ENCODE measurements at regions not wholly inside any gene's neighbourhood (a gene's known extent, or its start where the extent isn't known, plus 50 kb on each side); places are given as distances from the start of the nearest gene placed in this dataset.

DNA sequence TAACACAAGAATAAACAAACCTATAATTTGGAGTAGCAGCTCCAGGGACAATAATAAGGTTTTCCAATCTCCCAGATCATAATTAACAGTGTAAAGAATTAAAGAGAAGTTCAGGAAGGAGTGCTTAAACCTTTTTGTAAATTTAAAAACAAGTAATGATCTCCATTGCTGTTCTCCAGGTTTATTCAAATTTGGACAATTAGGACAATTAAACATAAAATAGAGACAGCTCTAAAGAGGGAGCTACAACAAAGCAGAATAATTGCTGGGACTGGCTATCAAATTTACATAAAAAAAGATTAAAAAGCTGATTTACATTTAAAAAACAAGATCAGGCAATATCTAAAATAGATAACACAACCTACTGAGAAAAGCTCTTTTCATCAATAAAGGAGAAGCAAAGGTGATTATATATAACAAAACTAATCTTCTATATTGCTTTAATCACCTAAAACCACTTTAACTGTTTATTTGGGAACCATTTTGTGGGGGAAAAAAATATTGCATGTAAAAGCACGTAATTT lies 80.1 kb upstream of the CREB1 start:
- DNase-seq (ENCODE audit: low read depth in 3 of 3), result no peak

DNA sequence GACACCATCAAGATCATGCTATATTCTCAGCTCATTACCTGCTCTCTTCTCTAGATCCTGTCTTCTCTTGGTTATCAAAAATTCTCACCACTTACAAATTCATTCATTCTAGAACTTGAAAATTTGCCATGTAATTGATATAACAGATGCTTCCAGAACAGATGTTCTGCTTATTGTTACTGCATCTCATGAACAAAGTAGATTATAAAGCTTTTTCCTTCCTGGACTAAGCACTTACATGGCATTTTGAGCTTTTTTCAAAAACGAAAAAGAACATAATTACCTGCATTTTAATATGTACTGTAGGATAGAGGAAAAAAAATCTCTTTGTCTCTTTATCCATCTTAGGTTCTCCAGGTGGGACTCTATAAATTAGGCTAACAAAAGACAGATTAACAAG lies 79.6 kb upstream of the CREB1 start:
- no peak for DNase-seq (ENCODE audit: low read depth in 3 of 3)

DNA sequence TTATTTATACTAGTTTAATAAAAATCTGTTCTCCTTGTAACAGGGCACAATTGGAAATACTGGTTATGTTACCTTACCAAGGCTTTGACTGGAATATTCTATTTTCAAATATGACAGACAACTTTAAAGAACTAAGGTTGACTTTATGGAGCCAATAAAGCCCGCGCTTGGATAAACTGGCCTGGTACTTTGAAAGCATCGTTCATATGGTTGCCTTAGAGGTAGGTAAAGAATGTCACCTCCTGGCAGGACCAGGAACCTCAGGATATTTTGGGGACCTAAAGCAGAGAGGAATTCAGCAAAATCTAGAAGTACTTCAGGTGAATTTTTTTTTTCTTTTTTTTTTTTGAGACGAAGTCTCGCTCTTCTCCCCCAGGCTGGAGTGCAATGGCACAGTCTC lies 71.2 kb upstream of the CREB1 start:
- no peak for DNase-seq (ENCODE audit: low read depth in 3 of 3)

DNA sequence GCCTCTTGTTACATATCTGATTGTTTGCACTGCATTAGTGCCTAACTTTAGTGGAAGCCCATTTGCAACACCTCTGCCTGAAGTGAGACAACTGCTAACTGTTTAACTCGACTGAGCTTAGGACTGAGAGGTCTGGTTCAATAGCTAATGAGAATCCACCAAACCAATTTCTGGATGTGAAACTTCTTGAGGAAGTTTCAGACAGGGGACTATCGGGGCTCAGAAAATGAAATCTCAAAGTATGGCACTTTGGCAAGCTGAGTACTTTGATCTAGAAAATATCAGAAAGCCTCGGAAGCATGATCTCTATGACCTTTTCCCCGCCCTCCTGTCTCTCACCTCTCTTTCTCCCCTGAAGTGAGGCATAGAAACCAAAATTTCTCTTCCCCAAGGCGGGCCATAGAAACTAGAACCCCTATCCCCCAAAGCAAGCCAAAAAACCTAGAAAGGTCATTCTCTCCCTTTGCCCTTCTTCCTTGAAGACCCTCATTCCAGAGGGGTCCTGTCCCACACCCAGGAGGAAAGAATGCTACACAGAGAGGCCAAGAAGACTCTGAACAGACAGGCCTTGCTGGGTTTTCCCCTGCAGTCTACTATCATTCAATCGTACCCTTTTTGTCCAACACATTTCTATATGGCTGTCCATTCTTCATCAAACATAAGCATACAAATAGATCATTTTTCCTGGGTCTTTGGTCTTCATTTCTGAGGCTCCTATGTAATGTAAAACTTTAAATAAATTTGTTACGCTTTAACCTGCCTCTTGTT lies 69.6 kb upstream of the CREB1 start:
- no peak for DNase-seq (ENCODE audit: low read depth in 3 of 3)

DNA sequence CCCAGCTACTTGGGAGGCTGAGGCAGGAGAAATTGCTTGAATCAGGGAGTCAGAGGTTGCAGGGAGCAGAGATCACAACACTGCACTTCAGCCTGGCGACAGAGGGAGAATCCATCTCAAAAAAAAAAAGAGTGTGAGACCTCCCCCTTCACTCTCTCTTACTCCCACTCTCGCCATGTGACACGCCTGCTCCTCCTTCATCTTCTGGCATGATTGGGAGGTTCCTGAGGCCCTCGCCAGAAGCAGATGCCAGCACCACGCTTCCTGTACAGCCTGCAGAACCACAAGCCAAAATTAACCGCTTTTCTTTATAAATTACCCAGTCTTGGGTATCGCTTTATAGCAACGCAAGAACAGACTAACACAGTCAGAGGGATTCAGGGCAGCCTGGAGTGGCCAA lies 66.3 kb upstream of the CREB1 start:
- DNase-seq (ENCODE audit: low read depth in 3 of 3), result peak in 1 of 3 experiments; percentile 17

DNA sequence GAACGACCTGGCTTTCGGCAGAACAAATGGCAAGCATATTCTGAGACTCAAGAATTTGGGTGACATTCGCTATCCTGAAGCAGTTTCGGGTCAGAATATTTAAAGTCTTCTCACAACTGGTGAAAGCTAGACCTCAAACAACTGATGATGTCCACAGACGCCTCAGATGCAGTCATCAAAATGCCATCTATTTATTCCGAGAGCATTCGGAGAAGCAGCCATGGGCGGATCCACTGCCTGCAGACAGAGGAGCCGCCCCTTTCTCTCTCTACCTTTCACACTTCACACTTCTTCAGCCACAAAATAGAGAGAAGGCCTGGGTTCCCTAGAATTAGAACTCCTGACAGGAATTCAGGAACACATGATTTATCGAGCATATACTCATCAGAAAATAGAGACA lies 65.8 kb upstream of the CREB1 start:
- DNase-seq (ENCODE audit: low read depth in 3 of 3), result no peak

DNA sequence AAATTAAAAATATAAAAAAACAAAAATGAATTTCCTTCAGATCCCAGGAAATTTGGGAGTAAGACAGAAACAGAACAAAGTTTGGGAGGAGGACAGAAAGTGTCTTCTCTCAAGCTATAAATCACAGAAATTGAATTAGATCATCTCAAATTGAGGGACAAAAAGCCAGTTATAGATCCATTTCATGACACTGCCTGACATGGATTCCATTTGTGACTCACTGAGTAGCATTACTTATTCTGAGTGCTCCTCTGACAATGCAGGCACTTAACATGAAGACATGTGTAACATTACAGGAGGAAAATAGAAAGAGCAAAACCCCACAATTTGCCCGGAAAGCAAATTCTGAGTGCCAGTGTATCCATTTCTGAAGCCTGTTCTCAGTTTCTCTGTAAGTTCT lies 63.9 kb upstream of the CREB1 start:
- DNase-seq (ENCODE audit: low read depth in 3 of 3), result no peak

DNA sequence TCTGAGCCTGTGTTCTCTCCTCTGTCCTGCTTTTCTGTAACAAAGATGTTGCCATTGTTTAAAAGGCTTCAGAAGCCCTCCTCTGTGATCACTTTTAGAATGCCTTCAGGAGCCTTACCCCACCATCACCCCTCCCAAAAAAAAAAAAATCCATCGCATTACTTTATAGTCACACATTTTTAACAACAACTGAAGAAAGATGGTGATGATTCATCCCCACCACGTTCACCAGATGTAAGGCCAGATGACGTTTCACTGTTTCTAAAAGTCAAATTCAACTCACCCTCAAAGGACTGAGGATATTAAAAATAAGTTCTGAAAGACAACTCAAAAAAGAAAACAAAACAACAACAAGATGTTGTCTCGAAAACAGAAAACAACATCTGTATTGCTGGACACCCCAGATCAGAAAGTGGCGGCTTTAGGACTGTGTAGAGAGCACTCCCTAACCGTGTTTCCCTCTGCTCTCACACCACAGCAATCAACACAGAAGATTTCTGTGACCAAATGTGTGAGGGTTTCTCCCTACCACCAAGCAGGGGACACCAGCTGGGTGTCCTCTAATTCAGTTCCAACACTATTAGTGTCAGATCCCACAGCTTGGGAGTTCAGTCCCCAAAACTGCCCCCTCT lies 61.9 kb upstream of the CREB1 start:
- DNase-seq (ENCODE audit: low read depth in 3 of 3), result no peak

DNA sequence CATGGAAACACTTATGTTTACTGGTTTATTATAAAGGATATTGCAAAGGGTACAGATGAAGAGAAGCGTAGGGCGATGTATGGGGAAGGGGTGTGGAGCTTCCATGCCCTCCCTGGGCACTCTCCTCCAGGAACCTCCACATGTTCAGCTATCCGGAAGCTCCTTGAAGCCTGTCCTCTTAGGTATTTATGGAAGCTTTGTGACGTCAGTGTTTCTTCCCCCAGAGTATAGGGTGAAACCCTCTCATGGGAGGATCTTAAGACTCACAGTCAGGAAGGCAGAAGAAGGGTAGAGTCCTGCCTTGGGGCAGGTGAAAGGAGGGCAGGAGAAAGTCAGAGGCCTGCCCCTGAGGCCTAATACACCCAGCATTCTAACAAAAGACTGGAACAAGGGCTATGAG lies 61.3 kb upstream of the CREB1 start:
- DNase-seq (ENCODE audit: low read depth in 3 of 3), result no peak

DNA sequence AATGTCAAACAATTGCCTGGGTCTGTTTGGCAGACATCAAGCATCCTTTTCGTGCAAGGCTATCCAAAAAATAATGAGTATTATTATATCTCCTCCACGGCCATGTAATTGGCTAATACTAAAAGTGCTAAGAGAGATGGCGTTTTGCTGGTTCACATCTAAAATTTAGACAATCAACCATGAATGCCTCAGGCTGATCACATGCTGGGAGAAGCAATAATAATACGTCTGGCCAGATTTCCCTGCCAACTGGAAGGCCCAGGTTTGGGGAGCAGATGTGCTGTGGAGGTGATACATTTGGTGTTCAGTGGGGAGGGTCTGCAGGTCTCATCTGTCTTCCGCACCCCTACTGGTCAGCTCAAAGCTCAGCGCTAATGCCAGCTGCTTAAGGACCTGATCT lies 60.3 kb upstream of the CREB1 start:
- no peak for DNase-seq (ENCODE audit: low read depth in 3 of 3)

DNA sequence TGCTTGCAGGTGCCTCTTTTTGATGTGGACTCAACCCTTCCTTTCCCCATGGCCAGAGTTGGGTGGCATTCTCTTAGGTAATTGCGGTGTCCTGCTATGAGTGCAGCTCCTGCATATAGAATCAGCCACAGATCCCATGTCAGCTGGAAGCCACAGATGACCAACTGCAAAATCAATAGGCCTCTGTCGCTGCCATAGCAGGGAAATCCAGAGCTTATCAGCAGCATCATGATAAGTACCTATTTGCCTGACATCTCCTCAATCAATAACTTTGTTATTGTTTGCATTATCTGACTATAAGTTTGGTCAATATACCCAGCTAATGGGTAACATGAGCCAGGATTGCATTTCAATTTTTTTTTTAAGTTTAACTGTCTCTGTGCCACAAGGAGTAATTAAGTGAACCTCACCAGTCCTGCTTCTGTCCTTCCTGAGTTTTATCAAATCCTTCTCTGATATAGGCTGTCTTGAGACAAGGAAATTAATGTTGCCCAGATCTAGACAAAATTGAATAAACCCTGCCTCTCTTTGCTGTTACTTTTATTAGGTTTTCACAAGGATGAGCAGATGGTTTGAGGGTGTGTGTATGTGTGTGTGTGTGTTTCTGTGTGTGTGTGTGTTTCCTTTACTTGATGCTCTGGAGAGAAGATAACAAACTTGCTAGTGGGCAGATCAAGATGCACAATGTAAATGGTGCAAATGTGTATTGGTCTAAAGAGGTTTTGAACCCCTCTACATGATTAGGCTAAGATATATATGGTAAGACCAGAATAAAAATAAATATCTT lies 59.6 kb upstream of the CREB1 start:
- no peak for DNase-seq (ENCODE audit: low read depth in 3 of 3)

DNA sequence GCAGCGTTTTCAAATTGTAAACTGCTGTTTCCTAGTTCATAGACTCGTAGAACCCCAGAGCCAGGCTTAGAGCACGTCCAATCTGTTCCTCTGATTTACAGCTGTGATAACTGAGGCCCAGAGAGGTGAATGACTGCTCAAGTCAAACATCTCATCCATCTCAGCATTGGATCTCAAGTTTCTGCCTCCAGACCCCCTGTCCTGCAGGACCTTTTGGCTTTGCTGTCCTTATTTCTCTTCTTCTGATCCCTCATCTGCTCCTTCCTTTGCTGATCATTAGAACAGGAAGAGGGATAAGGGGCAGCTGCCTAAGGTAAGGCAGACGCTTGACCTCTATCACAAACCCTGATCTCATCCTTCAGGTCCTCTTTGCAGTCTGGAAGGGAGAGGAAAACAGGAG lies 58.5 kb upstream of the CREB1 start:
- no peak for DNase-seq (ENCODE audit: low read depth in 3 of 3)

DNA sequence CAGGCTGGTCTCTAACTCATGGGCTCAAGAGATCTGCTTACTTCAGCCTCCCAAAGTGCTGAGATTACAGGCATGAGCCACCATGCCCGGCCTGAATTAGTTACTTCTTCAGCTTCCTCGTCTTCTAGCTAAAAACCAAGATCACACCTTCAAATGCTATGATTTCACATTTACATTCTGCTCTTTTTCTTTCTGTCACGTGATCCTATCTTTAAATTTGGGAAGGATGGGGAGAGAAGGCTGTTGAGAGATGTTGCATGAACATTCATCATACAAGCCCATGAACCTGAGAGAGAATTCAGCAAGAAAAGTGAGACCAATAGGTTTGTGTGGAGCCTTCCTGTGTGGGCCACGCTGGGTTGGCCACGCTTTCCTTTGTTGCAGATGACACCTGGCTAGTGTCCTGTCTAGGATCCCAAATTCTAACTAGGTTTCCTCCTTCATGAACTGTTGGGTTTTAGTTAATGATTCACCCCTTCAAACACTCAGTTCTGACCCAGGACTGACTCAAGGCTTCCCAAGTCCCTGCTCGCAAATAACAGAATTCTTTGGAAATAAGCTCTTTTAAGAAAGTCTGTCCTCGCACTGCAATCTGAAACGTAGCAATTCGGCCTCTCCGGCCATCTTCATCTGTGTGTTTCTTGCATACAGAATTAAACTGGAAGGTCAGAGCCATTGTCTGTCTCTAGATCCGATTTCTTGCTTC lies 57.3 kb upstream of the CREB1 start:
- DNase-seq (ENCODE audit: low read depth in 3 of 3), result no peak

DNA sequence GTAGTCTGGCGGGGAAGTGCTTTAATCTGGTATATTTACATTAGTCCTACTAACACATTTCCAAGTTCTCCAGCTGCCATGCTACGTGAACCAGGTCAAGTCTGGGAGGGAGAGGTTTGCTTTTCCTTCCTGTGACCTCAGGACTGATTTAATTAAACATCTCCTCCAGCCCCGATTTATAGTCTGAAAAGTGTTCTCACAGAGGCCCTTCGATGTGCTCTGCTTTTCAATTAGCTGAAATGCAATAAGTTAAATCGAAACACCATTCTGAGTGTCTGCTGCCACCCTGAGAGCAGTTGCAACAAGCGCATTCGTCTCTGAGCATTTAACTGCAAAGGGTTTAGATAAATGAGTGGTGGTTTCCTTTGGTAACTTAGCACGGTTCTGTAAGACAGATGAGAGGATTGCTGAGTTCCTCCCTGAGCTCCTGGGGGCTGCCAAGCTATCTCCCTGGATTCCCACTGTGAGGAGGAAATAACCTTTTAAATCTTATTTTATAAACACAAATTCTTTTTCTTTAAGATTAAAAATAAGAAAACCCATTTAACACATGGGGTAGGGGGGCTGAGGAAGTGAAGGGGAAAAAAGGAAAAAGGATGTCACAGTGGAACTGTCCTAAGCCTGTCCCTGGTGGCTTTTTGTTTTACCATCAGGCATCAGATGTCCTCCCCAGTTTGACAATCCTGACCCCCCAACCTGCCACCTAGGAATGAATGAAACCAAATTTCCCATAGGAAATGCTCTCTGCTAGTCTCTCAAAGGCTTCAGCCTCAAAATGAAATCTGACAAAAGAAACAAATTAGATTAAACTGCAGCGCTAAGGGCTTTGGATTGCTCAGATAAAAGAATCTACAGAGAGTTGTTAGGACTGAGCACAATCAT lies 56.5 kb upstream of the CREB1 start:
- DNase-seq (ENCODE audit: low read depth in 3 of 3), result peak in 1 of 3 experiments; percentile 16

DNA sequence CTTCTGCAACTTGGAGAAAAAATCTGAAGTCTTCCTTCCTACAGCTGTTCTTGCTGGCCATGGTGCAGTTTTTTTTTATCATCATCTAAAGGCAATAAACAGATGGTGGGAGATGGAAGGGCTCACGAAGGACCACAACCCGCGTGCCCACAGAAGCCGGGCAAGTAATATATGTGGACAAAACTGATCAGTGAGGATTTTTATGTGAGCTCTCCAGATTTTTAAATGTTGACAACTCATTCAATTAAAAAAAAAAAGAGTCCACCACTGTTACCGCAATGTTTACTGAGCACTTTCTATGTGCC lies 55.9 kb upstream of the CREB1 start:
- DNase-seq (ENCODE audit: low read depth in 3 of 3), result no peak

DNA sequence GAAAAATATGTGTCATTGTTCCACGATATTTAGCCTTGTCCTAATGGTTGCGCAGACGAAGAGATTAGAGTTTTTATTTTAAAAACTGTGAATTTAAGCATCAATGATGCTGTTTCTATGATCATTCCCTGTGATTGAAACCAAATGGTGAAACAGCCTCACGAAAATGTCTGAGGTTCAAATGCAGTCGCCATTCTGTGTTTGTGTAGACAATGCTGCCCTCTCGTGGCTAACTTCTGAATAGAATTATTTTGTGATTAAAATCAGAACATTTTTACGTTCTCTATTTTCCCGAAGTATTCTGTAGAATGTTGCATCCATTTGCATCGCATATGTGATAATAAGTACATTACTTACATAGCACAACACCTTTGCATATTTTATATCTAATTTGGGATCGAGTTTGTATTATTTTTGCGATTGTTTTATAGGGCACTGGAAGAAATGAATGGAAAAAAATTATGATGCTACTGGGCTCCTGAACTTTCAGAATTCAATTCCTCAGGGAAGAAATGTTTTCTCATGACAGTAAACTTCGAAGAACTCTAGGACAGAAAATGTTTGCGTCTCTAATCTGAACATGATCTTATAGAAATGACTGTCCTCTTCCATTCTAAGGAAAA lies 54.8 kb upstream of the CREB1 start:
- peak in 2 of 3 experiments; percentile 9 to 40 for DNase-seq (ENCODE audit: low read depth in 3 of 3)

DNA sequence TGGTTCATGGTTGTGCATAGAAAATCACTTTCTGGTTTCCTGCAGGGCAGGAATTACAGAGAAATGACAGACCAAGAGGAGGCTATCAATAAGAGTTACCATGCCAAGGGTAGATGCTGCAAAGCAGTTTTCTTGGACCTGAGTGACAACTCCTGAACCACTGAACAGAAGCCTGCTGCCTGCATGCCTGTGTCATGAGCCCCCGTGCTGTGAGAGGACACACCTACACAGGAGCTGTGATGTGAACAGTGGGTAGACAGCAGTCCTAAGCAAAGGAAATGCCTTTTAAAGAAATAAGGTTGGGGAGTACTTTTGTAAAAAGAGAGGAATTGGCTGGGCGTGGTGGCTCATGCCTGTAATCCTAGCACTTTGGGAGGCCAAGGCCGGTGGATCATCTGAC lies 54.2 kb upstream of the CREB1 start:
- DNase-seq (ENCODE audit: low read depth in 3 of 3), result no peak

DNA sequence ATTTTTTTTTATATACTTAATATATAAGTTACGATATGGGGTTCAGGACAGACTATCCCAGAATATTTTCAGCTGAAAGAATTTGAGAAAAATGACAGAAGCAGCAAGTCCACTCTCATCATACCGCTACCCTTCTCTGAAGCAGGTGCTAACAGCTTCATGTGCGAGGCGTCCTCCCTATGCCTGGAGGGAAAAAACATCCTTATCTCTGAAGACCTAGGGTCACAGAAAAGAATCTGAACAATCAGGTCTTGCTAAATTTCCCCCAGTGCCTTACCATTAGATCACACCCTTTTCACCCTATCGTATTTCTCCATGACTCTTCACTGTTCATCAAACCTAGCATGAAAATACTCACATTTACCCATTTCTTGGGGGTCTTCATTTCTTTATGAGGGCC lies 51.9 kb upstream of the CREB1 start:
- DNase-seq (ENCODE audit: low read depth in 3 of 3), result no peak

DNA sequence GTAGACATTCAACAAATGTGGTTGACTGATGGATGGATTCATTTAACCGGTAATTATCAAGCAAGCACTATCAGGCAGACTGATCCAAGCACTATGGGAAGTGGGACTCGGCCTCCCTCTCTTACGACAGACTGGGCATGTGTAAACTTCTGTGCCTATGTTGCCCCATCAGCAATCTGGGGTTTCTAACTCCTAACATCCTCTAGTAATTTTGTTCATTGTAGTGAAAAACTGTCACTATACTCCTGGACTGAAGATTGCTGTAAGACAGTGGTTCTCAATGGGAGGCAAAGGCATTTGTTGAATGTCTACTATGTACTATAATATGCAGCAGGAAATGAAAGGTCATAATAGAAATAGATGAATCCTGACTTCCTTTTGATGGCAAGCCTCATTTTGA lies 51.2 kb upstream of the CREB1 start:
- no peak for DNase-seq (ENCODE audit: low read depth in 3 of 3)

DNA sequence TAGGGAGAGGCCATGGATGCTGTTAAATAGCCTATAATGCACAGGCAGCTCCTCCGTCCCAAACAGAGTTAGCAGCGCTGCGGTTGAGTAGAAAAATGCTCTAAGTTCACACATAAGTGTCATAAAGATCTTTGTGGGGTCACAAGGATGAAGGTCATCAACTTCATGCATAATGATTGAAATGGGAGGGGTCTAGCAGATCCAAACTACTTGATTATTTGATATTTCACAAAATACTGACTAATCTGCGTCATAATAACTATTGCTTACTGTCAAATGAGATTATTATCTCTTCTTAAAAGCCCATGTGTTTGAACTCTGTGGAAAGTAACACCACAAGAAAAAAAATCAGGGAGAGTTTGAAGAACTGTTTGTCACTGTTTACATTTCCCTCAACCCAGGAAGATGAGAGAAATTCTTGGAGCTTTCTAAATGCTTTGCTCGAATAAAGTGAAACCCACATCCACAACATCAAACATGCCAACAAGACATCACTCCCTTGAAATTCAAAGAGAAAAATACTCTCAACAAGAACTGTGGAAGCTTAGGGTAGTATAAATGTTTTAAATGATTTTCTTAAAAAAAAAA lies 50.5 kb upstream of the CREB1 start:
- DNase-seq (ENCODE audit: low read depth in 3 of 3), result no peak
